Muscle of leg (tissue), 3 donors: ENCODE measurements at regions not wholly inside any gene's neighbourhood (a gene's known extent, or its start where the extent isn't known, plus 50 kb on each side); places are given as distances from the start of the nearest gene placed in this dataset.
"Not testable (repeated sequence)": the region's sequence is repeated elsewhere in the genome, so short reads cannot be mapped to it uniquely, and the experiment has no call there.

Source experiments
- DNase-seq: peaks from one replicate; pipeline ENCODE4 v3.0.0; 2013
- H3K27ac ChIP-seq: one replicate; pipeline ENCODE4 v1.5.1; 2013; ENCODE audit warnings: mild to moderate bottlenecking, low read length, control low read depth
- H3K27me3 ChIP-seq: one replicate; pipeline ENCODE4 v1.6.1; 2013; ENCODE audit warnings: low read length; ENCODE audit not compliant: control insufficient read depth, insufficient read depth
- H3K36me3 ChIP-seq: one replicate; pipeline ENCODE4 v1.6.1; 2013; ENCODE audit warnings: low read length; ENCODE audit not compliant: control insufficient read depth, insufficient read depth
- H3K4me1 ChIP-seq: one replicate; pipeline ENCODE4 v1.6.1; 2013; ENCODE audit warnings: low read length; ENCODE audit not compliant: control insufficient read depth, insufficient read depth
- H3K4me3 ChIP-seq: one replicate; pipeline ENCODE4 v1.5.1; 2013; ENCODE audit warnings: low read length, control low read depth
- H3K9me3 ChIP-seq: replicated peaks from 2 replicates; pipeline ENCODE4 v1.6.1; 2013; ENCODE audit warnings: low read depth, low read length; ENCODE audit not compliant: control insufficient read depth
- WGBS: methylation state at CpG from one replicate; pipeline ENCODE4 v1.1.5; 2013; ENCODE audit warnings: missing lambda C conversion rate; ENCODE audit not compliant: insufficient coverage; 5-methylcytosine and 5-hydroxymethylcytosine counted together

DNA sequence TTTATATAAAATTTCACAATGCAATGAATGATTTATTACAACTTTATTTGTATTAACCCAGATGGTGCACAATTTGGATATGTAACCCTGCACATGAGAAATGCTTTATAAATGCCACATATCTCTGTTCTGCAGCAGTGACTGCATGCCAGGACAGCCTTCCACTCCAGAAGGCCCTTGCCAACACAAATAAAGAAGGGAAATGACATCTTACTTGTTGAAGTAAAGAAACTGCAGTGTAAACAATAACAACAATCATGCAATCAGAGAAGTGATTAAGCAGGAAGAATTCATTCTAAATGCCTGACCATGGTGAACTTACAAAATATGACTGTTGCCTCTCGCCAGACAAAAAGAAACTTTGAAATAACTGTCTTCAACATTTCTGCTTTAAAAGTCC lies 129.9 kb upstream of the CHST9 start:
- DNase-seq, result peak; percentile 9
- Histone ChIP-seq H3K27ac (no peak overlapping the region), H3K4me3 (no peak overlapping the region), H3K36me3 (no peaks in the 10 kb centered on the region), H3K4me1 (no peaks in the 10 kb centered on the region), H3K9me3 (no peaks in the 10 kb centered on the region), H3K27me3 (no peaks in the 10 kb centered on the region)
- WGBS, result no CpG with 5 or more reads among the region's 1 CpG

DNA sequence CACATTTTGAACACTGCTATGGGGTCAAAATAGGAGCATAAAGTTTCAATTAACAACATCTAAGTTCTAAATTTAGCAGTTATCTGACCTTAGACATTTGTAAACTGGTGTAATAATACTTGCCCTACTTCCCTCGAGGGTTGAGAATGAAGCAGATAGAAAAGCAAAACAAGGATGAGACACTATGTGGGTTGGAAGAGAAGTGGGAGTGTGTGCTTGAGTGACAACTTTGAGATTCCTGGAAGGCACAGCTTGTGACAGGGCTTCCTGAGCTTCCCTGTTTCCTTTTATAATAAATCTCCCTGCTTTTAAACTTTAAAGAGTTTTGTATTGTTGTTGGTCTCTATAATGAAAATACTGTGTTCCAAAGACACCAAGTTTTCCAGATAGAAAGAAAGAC lies 128.6 kb upstream of the CHST9 start:
- Histone ChIP-seq H3K9me3 (no peaks in the 10 kb centered on the region), H3K36me3 (no peaks in the 10 kb centered on the region), H3K27me3 (no peaks in the 10 kb centered on the region), H3K27ac (no peak overlapping the region), H3K4me3 (no peak overlapping the region), H3K4me1 (no peaks in the 10 kb centered on the region)
- DNase-seq, result no peak
- no CpG with 5 or more reads among the region's 1 CpG for WGBS

DNA sequence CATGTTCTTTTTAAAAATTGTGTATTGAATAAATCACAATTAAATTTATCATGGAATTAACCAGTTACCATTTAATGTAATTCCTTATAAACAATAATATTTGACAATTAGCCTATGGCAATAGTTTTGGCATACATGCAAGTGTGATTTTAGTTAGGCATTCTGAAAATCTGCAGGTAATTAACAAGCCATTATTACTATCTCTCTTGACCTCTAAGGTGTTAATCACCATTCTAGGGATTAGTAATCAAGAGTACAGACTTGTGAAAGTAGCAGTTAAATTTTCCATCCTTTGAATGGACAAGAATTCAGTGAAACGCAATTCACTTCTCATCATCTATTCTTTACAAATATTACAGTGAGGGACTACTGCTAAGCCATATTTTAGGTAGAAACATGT lies 127.7 kb upstream of the CHST9 start:
- WGBS, result no CpG with 5 or more reads among the region's 1 CpG
- no peaks in the 10 kb centered on the region for H3K27me3 ChIP-seq
- H3K36me3 ChIP-seq, result no peaks in the 10 kb centered on the region
- H3K4me1 ChIP-seq, result no peaks in the 10 kb centered on the region
- H3K4me3 ChIP-seq, result no peak overlapping the region
- no peaks in the 10 kb centered on the region for H3K9me3 ChIP-seq
- no peak overlapping the region for H3K27ac ChIP-seq
- DNase-seq, result no peak

GRCh38 chr18:27312153-27312552 lies 127.0 kb upstream of the CHST9 start:
- WGBS, result 67% methylated on average over 1 of the region's 1 CpG
- DNase-seq, result no peak
- Histone ChIP-seq H3K9me3 (no peaks in the 10 kb centered on the region), H3K4me1 (no peaks in the 10 kb centered on the region), H3K27me3 (no peaks in the 10 kb centered on the region), H3K4me3 (no peak overlapping the region), H3K36me3 (no peaks in the 10 kb centered on the region), H3K27ac (no peak overlapping the region)

DNA sequence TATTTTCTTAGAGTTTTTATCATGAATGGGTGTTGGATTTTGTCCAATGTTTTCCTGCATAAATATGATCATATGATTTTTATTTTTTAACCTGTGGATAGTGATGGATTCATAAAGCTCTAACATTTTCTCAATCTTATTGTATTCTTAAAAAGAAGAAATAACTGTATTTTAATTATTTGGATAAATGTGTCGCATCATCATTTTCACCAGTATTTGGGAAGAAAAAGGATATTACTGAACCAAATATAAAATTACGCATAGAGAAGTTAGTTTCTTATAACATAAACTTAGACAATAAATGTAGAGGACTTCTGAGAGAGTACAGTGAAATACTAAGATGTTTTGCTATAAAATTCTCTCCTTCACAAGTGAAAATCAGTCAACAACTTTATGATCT lies 126.0 kb upstream of the CHST9 start:
- no peaks in the 10 kb centered on the region for H3K36me3 ChIP-seq
- no peak for DNase-seq
- no peaks in the 10 kb centered on the region for H3K4me1 ChIP-seq
- no peak overlapping the region for H3K27ac ChIP-seq
- no peaks in the 10 kb centered on the region for H3K27me3 ChIP-seq
- no peak overlapping the region for H3K4me3 ChIP-seq
- WGBS, result no CpG with 5 or more reads among the region's 2 CpGs
- H3K9me3 ChIP-seq, result no peaks in the 10 kb centered on the region

- Histone ChIP-seq H3K9me3 (no peaks in the 10 kb centered on the region), H3K4me3 (no peak overlapping the region), H3K27ac (no peak overlapping the region), H3K36me3 (no peaks in the 10 kb centered on the region), H3K27me3 (no peaks in the 10 kb centered on the region), H3K4me1 (no peaks in the 10 kb centered on the region)
- no peak for DNase-seq
- 67% methylated on average over 1 of the region's 5 CpGs for WGBS
These were observed 116.7 kb upstream of the CHST9 start for GRCh38 chr18:27301615-27302378.

GRCh38 chr18:27298214-27298804 lies 113.2 kb upstream of the CHST9 start:
- WGBS, result no CpG with 5 or more reads among the region's 4 CpGs
- DNase-seq, result peak; percentile 18

GRCh38 chr18:27285973-27286562 lies 101.0 kb upstream of the CHST9 start:
- H3K27me3 ChIP-seq, H3K27ac ChIP-seq, H3K9me3 ChIP-seq, H3K4me1 ChIP-seq, DNase-seq, H3K4me3 ChIP-seq, H3K36me3 ChIP-seq: not testable (repeated sequence)
- WGBS, result no CpG with 5 or more reads among the region's 2 CpGs

More at GRCh38 chr18:27298214-27298804, 113.2 kb upstream of the CHST9 start:
- H3K27me3 ChIP-seq, result no peaks in the 10 kb centered on the region
- H3K27ac ChIP-seq, result no peak overlapping the region
- no peaks in the 10 kb centered on the region for H3K9me3 ChIP-seq
- H3K4me1 ChIP-seq, result no peaks in the 10 kb centered on the region
- H3K4me3 ChIP-seq, result no peak overlapping the region
- no peaks in the 10 kb centered on the region for H3K36me3 ChIP-seq

- no peak overlapping the region for H3K27ac ChIP-seq
- H3K9me3 ChIP-seq, result no peaks in the 10 kb centered on the region
- 71% methylated on average over 1 of the region's 3 CpGs for WGBS
These were observed 93.0 kb upstream of the CHST9 start for GRCh38 chr18:27278131-27278530.

DNA sequence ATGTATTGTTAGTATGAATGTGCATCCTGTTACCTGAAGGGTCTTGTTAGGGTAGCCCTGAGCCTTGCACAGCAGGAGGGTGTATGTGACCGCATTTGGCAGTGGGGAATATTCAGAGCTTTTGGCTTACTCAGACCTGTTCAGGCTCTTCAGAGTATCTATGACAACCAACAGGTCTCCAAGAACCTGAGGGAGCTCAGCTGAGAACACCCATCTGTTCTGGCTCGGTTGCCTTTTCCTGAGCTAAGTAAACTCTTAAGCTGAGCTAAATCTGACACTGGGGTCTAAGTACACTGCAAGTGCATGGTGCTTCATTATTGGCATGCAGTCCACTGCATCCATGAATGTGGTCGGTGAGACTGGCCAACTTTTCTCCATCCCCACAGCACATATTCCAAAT lies 92.4 kb upstream of the CHST9 start:
- 72% methylated on average over 2 of the region's 3 CpGs for WGBS
- no peak overlapping the region for H3K4me3 ChIP-seq
- no peaks in the 10 kb centered on the region for H3K27me3 ChIP-seq
- H3K27ac ChIP-seq, result no peak overlapping the region
- no peaks in the 10 kb centered on the region for H3K36me3 ChIP-seq
- DNase-seq, result no peak
- no peaks in the 10 kb centered on the region for H3K9me3 ChIP-seq
- H3K4me1 ChIP-seq, result no peaks in the 10 kb centered on the region

More at GRCh38 chr18:27278131-27278530, 93.0 kb upstream of the CHST9 start:
- no peaks in the 10 kb centered on the region for H3K4me1 ChIP-seq
- H3K36me3 ChIP-seq, result no peaks in the 10 kb centered on the region
- no peak for DNase-seq
- no peak overlapping the region for H3K4me3 ChIP-seq
- H3K27me3 ChIP-seq, result no peaks in the 10 kb centered on the region
